Keratinocyte (primary cell): ENCODE measurements at regions not wholly inside any gene's neighbourhood (a gene's known extent, or its start where the extent isn't known, plus 50 kb on each side); places are given as distances from the start of the nearest gene placed in this dataset.

Experiments used
- DNase-seq: peaks from one replicate; pipeline ENCODE4 v3.0.0-alpha.2; 2011; ENCODE audit warnings: low read depth, missing footprints, low spot score
- FAIRE-seq: peaks from 2 replicates; lab custom pipeline; 2011; peaks lifted over from hg19 to GRCh38; lab: Jason Lieb, UNC
- H2AFZ ChIP-seq: 2 replicates; pipeline ENCODE4 v1.6.0; 2012; ENCODE audit warnings: low read length, control low read depth, inconsistent platforms; ENCODE audit not compliant: control insufficient read depth
- H3K27ac ChIP-seq: 2 replicates; pipeline ENCODE4 v1.5.1; 2011; ENCODE audit warnings: low read length; ENCODE audit not compliant: control insufficient read depth, insufficient read depth
- H3K27me3 ChIP-seq: 3 replicates; pipeline ENCODE4 v1.6.0; 2011; ENCODE audit warnings: low read length; ENCODE audit not compliant: control insufficient read depth, insufficient read depth; ENCODE audit errors: extremely low read depth
- H3K36me3 ChIP-seq, 2 experiments: 2 replicates in 1 of 2; 3 replicates in 1 of 2; pipeline ENCODE4 v1.5.1; 2011; ENCODE audit warnings: low read length in 2 of 2, mild to moderate bottlenecking in 1 of 2; ENCODE audit not compliant: control insufficient read depth in 2 of 2, insufficient read depth in 2 of 2; ENCODE audit errors: extremely low read depth in 1 of 2
- H3K4me1 ChIP-seq: 3 replicates; pipeline ENCODE4 v1.5.1; 2011; ENCODE audit warnings: low read length; ENCODE audit not compliant: control insufficient read depth, insufficient read depth; ENCODE audit errors: extremely low read depth
- H3K4me2 ChIP-seq: 3 replicates; pipeline ENCODE4 v1.6.0; 2011; ENCODE audit warnings: low read depth, low read length; ENCODE audit not compliant: control insufficient read depth, insufficient read depth; ENCODE audit errors: extremely low read depth
- H3K4me3 ChIP-seq, 3 experiments: fragments of 200-600 bp in 1 of 3; sonication (generic) in 1 of 3; 2 replicates in 2 of 3; 3 replicates in 1 of 3; pipeline ENCODE4 v1.5.1; 2011 to 2016; ENCODE audit warnings: low read length in 3 of 3, mild to moderate bottlenecking in 3 of 3, control low read depth in 2 of 3, inconsistent platforms in 1 of 3, low read depth in 1 of 3, mixed read lengths in 1 of 3, mixed run types in 1 of 3, moderate library complexity in 1 of 3; ENCODE audit not compliant: control insufficient read depth in 2 of 3, insufficient read depth in 2 of 3; ENCODE audit errors: extremely low read depth in 1 of 3
- H3K79me2 ChIP-seq: 2 replicates; pipeline ENCODE4 v1.6.0; 2012; ENCODE audit warnings: low read length; ENCODE audit not compliant: control insufficient read depth, insufficient read depth
- H3K9ac ChIP-seq: 3 replicates; pipeline ENCODE4 v1.6.0; 2011; ENCODE audit warnings: low read length; ENCODE audit not compliant: control insufficient read depth, insufficient read depth; ENCODE audit errors: extremely low read depth
- H3K9me1 ChIP-seq: 3 replicates; pipeline ENCODE4 v1.6.0; 2011; ENCODE audit warnings: low read length; ENCODE audit not compliant: control insufficient read depth, insufficient read depth; ENCODE audit errors: extremely low read depth
- H3K9me3 ChIP-seq: 2 replicates; pipeline ENCODE4 v1.5.1; 2012; ENCODE audit warnings: low read depth, low read length; ENCODE audit not compliant: control insufficient read depth
- H4K20me1 ChIP-seq: 3 replicates; pipeline ENCODE4 v1.6.0; 2011; ENCODE audit warnings: low read length; ENCODE audit not compliant: control insufficient read depth, insufficient read depth; ENCODE audit errors: extremely low read depth
- CTCF ChIP-seq, 3 experiments: IDR thresholded peaks in 1 of 3; conservative IDR thresholded peaks in 1 of 3; optimal IDR thresholded peaks in 1 of 3; 2 replicates in 2 of 3; 3 replicates in 1 of 3; pipeline versions ENCODE3 to v1.5.1; 2011; ENCODE audit warnings: low read length in 3 of 3, mild to moderate bottlenecking in 3 of 3, moderate library complexity in 2 of 3, control low read depth in 1 of 3, inconsistent platforms in 1 of 3; ENCODE audit not compliant: insufficient read depth in 2 of 3; ENCODE audit errors: extremely low read depth in 1 of 3
- EZH2 ChIP-seq: IDR thresholded peaks from one replicate; pipeline ENCODE4 v1.6.1; 2012; ENCODE audit warnings: inconsistent platforms, mild to moderate bottlenecking, low read length, moderate library complexity
- dilution Hi-C: fragments of 300-500 bp; cut with MboI; formaldehyde crosslinking; loops from one replicate; pipeline ENCODE4 v1.7.0; 2020; ENCODE audit warnings: low sequenced_read_pairs; ENCODE audit not compliant: extremely low pct_ligation_motif_present

DNA sequence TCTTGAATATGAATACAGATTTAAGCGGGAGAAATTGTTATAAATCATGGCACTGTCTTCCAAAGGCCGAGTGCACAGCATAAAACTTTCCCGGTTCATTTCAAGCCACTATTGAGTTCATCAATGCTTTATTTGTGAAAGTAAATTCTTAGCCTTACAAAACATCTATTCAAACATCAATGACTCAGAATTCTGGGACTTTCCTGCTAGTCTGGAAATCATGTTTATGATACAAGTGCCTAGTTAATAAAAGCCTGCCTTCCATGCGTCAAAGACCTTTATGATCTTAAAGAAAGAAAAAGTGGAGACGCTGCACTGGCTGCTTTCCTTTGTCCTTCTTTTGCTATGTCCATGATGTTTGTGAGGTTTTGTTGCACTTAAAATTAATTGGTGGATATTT is 137.7 kb downstream of the SETD4 start:
- no peak for FAIRE-seq
- Histone ChIP-seq H3K4me1 (peaks cover 8% of the 10 kb centered on the region), H3K79me2 (no peaks in the 10 kb centered on the region), H3K4me2 (no peak overlapping the region), H3K4me3 (no peak overlapping the region), H3K9me3 (no peaks in the 10 kb centered on the region), H4K20me1 (no peaks in the 10 kb centered on the region), H3K9me1 (no peaks in the 10 kb centered on the region), H3K9ac (no peak overlapping the region), H3K27me3 (peaks cover 3% of the 10 kb centered on the region), H3K27ac (no peak overlapping the region), H3K36me3 (no peaks in the 10 kb centered on the region), H2AFZ (no peak overlapping the region)
- DNase-seq = no peak
- no peak for TF ChIP-seq EZH2
- no peak for TF ChIP-seq CTCF (optimal IDR thresholded peaks at IDR 0.05 in 1 of 3, IDR thresholded peaks at IDR 0.05 in 1 of 3, conservative IDR thresholded peaks at IDR 0.05 in 1 of 3; ENCODE audit: extremely low read depth in 1 of 3, insufficient read depth in 2 of 3, low read length in 3 of 3)
- dilution Hi-C loops = no loop called here

GRCh38 chr21:35921471-35921870 is 138.9 kb downstream of the SETD4 start:
- Histone ChIP-seq H3K36me3 (no peaks in the 10 kb centered on the region), H3K27ac (no peak overlapping the region), H3K9me3 (no peaks in the 10 kb centered on the region), H3K27me3 (peaks cover 3% of the 10 kb centered on the region), H3K9ac (no peak overlapping the region), H2AFZ (no peak overlapping the region), H3K4me1 (peaks cover 8% of the 10 kb centered on the region), H4K20me1 (no peaks in the 10 kb centered on the region), H3K4me2 (no peak overlapping the region), H3K4me3 (no peak overlapping the region), H3K79me2 (no peaks in the 10 kb centered on the region), H3K9me1 (no peaks in the 10 kb centered on the region)
- dilution Hi-C loops = no loop called here
- TF ChIP-seq EZH2 = no peak
- no peak for TF ChIP-seq CTCF (optimal IDR thresholded peaks at IDR 0.05 in 1 of 3, IDR thresholded peaks at IDR 0.05 in 1 of 3, conservative IDR thresholded peaks at IDR 0.05 in 1 of 3; ENCODE audit: extremely low read depth in 1 of 3, insufficient read depth in 2 of 3, low read length in 3 of 3)
- no peak for DNase-seq
- FAIRE-seq = no peak
